ENCODE measurements at regions not wholly inside any gene's neighbourhood (a gene's known extent, or its start where the extent isn't known, plus 50 kb on each side); places are given as distances from the start of the nearest gene placed in this dataset.

DNA sequence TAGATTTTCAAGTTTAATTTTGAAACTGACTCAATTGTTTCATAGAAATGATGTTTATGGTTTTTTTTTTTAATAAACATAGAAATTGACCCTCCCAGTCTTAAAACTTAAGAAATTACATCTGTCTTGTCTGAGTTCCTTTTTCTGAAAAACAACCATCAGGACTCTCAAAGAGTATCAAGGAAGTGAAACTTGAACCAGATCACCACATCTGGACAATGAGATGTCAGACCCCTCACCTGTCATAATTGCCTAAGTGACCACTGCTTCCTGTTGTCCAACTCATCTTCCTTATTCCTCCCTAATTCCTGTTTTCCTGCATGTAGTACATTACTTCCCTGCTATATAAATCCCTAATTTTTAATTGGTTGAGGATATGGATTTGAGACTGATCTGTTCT, 441.5 kb upstream of the ARHGEF26 start:
- no peak overlapping the region for H3K4me3 ChIP-seq
- TF ChIP-seq, protein P1, sequence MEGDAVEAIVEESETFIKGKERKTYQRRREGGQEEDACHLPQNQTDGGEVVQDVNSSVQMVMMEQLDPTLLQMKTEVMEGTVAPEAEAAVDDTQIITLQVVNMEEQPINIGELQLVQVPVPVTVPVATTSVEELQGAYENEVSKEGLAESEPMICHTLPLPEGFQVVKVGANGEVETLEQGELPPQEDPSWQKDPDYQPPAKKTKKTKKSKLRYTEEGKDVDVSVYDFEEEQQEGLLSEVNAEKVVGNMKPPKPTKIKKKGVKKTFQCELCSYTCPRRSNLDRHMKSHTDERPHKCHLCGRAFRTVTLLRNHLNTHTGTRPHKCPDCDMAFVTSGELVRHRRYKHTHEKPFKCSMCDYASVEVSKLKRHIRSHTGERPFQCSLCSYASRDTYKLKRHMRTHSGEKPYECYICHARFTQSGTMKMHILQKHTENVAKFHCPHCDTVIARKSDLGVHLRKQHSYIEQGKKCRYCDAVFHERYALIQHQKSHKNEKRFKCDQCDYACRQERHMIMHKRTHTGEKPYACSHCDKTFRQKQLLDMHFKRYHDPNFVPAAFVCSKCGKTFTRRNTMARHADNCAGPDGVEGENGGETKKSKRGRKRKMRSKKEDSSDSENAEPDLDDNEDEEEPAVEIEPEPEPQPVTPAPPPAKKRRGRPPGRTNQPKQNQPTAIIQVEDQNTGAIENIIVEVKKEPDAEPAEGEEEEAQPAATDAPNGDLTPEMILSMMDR (IDR thresholded peaks at IDR 0.05 in 8 of 11, conservative IDR thresholded peaks at IDR 0.05 in 3 of 11) = no peak
- no peak for TF ChIP-seq POLR2A (IDR thresholded peaks at IDR 0.05)
- no peak for TF ChIP-seq POLR2AphosphoS5 (IDR thresholded peaks at IDR 0.05)
- H3K27ac ChIP-seq = no peak overlapping the region
- no peaks in the 10 kb centered on the region for H3K4me1 ChIP-seq
- H3K9me3 ChIP-seq = no peaks in the 10 kb centered on the region
- H3K27me3 ChIP-seq (replicated peaks in 1 of 7) = no peaks in the 10 kb centered on the region
- no peak for DNase-seq
- intact Hi-C loops (cut with DNase I; ENCODE audit: low total_unique reads) = no loop called here
- H3K36me3 ChIP-seq = no peaks in the 10 kb centered on the region

DNA sequence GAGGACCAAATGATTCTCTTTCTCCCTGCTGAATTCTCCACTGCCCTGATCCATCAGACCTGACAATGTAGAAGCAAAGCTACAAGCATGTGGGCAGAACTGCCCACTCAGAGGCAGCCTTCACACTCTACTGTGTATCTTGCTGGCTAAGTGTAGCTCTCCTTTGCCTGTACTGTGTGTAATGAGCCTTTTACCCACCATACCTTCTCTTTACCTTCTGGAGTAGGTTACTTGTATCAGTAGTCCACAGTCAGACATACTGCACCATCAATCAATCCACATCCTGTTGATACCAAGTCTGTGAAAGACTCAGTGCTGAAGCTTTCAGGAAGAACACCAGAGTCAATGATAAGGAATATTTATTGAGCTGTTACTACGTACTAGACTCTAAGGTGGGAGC, 440.7 kb upstream of the ARHGEF26 start:
- WGBS, 5 donors = 46 to 59% (median 54%) methylated on average over 1 of the region's 1 CpG
- DNase-seq = no peak
- Histone ChIP-seq H3K27ac (no peak overlapping the region), H3K36me3 (no peaks in the 10 kb centered on the region), H3K9me3 (no peaks in the 10 kb centered on the region), H3K27me3 (replicated peaks in 1 of 7) (no peaks in the 10 kb centered on the region), H3K4me1 (no peaks in the 10 kb centered on the region), H3K4me3 (no peak overlapping the region)
- TF ChIP-seq, protein P1 (IDR thresholded peaks at IDR 0.05 in 8 of 11, conservative IDR thresholded peaks at IDR 0.05 in 3 of 11) = no peak
- no peak for TF ChIP-seq POLR2AphosphoS5 (IDR thresholded peaks at IDR 0.05)
- TF ChIP-seq POLR2A (IDR thresholded peaks at IDR 0.05) = no peak
- intact Hi-C loops (cut with DNase I; ENCODE audit: low total_unique reads) = no loop called here

DNA sequence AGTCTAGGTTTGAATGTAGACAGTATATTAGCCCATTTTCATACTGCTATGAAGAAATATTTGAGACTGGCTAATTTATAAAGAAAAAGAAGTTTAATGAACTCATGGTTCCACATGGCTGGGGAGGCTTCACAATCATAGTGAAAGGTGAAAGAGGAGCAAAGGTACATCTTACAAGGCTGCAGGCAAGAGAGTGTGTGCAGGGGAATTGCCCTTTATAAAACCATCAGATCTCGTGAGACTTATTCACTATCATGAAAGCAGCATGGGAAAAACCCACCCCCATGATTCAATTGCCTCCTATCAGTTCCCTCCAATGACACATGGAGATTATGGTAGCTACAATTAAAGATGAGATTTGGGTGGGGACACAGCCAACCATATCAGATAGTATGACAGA, 440.1 kb upstream of the ARHGEF26 start:
- intact Hi-C loops (cut with DNase I; ENCODE audit: low total_unique reads) = no loop called here
- TF ChIP-seq, protein P1 (IDR thresholded peaks at IDR 0.05 in 8 of 11, conservative IDR thresholded peaks at IDR 0.05 in 3 of 11) = no peak
- TF ChIP-seq POLR2A (IDR thresholded peaks at IDR 0.05) (no peak), POLR2AphosphoS5 (IDR thresholded peaks at IDR 0.05) (no peak)
- Histone ChIP-seq H3K27me3 (replicated peaks in 1 of 7) (no peaks in the 10 kb centered on the region), H3K9me3 (no peaks in the 10 kb centered on the region), H3K36me3 (no peaks in the 10 kb centered on the region), H3K4me1 (no peaks in the 10 kb centered on the region), H3K27ac (no peak overlapping the region), H3K4me3 (no peak overlapping the region)
- no peak for DNase-seq
- WGBS, 5 donors = 74 to 86% (median 80%) methylated on average over 1 of the region's 1 CpG

DNA sequence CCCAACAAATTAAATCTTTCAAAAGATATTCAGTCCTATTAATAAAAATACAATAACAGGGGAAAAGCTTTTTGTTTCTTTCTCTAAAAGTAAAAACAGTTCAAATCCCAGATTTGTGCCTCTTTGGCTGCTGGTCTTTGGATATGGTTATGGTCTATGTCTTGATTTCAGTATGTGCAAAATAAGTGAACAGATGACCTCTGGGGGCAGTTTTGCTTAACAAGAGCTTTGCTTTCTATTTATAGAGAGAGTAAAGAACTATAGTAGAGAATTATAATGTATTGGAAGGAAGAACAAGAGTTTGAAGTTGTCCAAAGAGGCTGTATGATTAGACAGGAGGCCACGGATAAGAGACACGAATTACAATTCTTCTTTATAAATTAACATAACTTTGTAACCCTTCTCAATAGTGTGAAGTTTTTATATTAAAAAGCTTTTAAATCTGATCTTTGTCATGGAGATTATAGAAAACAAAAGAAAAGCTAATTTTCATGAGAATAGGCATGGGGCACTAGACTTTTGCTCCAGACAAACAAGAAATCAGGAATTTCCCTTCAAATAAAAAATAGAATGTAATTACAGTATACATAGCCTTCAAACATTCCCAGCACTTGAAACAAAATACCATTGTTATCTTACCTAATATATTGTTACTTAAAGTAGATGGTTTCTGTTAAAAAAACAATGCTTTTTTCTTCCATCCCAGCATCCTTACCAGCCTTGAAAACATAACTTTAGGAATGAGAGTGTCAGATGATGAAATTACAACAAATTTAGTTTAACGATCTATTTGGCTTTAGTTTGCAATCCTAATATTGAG, 432.7 kb upstream of the ARHGEF26 start:
- Histone ChIP-seq H3K9me3 (no peaks in the 10 kb centered on the region), H3K36me3 (no peaks in the 10 kb centered on the region), H3K27me3 (replicated peaks in 1 of 7) (no peaks in the 10 kb centered on the region), H3K4me3 (no peak overlapping the region), H3K4me1 (no peaks in the 10 kb centered on the region), H3K27ac (no peak overlapping the region)
- intact Hi-C loops (cut with DNase I; ENCODE audit: low total_unique reads) = no loop called here
- no peak for DNase-seq
- WGBS, 5 donors = 79 to 91% (median 85%) methylated on average over 3 of the region's 3 CpGs
- TF ChIP-seq, protein P1 (IDR thresholded peaks at IDR 0.05 in 8 of 11, conservative IDR thresholded peaks at IDR 0.05 in 3 of 11) = no peak
- TF ChIP-seq POLR2A (IDR thresholded peaks at IDR 0.05) = no peak
- TF ChIP-seq POLR2AphosphoS5 (IDR thresholded peaks at IDR 0.05) = no peak

Data from spleen (tissue), 11 donors.